Progenitor cell of endocrine pancreas (in vitro differentiated cells): ENCODE measurements at regions not wholly inside any gene's neighbourhood (a gene's known extent, or its start where the extent isn't known, plus 50 kb on each side); places are given as distances from the start of the nearest gene placed in this dataset.

Experiments used
- DNase-seq: peaks from one replicate; pipeline ENCODE4 v3.0.0; 2021; ENCODE audit warnings: low spot score; ENCODE audit not compliant: unreplicated experiment
- H3K27ac Mint-ChIP-seq: 2 replicates; pipeline ENCODE4 v1.8.0; 2021; ENCODE audit warnings: mild to moderate bottlenecking, moderate library complexity, mixed read lengths
- H3K27me3 Mint-ChIP-seq: 2 replicates; pipeline ENCODE4 v1.8.0; 2021; ENCODE audit warnings: mixed read lengths
- H3K36me3 Mint-ChIP-seq: 2 replicates; pipeline ENCODE4 v1.8.0; 2022; ENCODE audit warnings: mixed read lengths; ENCODE audit not compliant: insufficient read depth
- H3K4me1 Mint-ChIP-seq: 2 replicates; pipeline ENCODE4 v1.8.0; 2021; ENCODE audit warnings: low read depth, mixed read lengths
- H3K4me3 Mint-ChIP-seq: 2 replicates; pipeline ENCODE4 v1.8.0; 2021; ENCODE audit warnings: low read depth, mild to moderate bottlenecking, moderate library complexity, mixed read lengths
- H3K9me3 Mint-ChIP-seq: 2 replicates; pipeline ENCODE4 v1.8.0; 2021; ENCODE audit warnings: low read depth, mixed read lengths
- TF ChIP-seq, protein P1 (sequence below): fragments of 200-600 bp; sonication (generic); IDR thresholded peaks from one replicate; pipeline ENCODE4 v1.5.0; 2021; ENCODE audit warnings: antibody characterized with exemption, mild to moderate bottlenecking; ENCODE audit not compliant: unreplicated experiment

DNA sequence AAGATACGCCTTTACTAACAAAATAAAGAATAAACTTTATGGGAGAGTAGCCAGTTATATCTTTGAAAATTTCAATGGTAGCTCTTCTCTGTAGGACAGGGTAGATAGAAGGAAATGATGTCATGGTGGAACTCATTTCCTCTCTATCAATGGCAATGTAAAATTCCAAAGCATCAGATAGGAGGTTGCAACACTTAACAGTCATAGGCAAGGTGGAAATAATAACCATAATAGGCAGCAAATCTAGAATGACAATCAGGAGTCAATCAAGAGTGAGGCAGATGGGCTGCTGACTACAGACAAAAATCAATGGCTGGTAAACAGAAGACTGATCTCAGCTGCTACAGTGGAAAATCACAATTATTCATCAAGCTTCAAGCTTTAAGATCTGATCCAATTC, 53.9 kb upstream of the TET2 start:
- TF ChIP-seq, protein P1, sequence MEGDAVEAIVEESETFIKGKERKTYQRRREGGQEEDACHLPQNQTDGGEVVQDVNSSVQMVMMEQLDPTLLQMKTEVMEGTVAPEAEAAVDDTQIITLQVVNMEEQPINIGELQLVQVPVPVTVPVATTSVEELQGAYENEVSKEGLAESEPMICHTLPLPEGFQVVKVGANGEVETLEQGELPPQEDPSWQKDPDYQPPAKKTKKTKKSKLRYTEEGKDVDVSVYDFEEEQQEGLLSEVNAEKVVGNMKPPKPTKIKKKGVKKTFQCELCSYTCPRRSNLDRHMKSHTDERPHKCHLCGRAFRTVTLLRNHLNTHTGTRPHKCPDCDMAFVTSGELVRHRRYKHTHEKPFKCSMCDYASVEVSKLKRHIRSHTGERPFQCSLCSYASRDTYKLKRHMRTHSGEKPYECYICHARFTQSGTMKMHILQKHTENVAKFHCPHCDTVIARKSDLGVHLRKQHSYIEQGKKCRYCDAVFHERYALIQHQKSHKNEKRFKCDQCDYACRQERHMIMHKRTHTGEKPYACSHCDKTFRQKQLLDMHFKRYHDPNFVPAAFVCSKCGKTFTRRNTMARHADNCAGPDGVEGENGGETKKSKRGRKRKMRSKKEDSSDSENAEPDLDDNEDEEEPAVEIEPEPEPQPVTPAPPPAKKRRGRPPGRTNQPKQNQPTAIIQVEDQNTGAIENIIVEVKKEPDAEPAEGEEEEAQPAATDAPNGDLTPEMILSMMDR: no peak
- Mint-ChIP-seq H3K9me3 (peaks cover 4% of the 10 kb centered on the region), H3K4me3 (no peak overlapping the region), H3K27ac (no peak overlapping the region), H3K27me3 (no peaks in the 10 kb centered on the region), H3K4me1 (no peaks in the 10 kb centered on the region), H3K36me3 (no peaks in the 10 kb centered on the region)
- DNase-seq: no peak

DNA sequence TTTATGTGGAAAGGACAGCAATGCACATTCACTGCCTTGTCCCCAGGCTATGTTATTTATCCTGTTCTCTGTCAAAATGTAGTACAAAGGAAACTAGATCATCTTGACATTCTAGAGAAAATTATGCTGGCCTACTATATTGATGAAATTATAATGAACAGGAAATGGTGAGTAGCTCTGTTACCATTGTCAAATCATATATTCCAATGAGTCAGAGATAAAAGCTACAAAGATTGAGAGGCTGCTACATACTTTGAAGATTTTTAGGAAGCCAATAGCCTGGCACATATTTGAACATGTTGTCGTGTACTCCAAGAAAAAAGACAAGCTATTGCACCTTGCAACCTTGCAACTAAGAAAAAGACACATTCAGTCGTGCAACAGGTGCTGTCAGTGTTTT, 52.7 kb upstream of the TET2 start:
- H3K4me1 Mint-ChIP-seq: no peaks in the 10 kb centered on the region
- no peak overlapping the region for H3K27ac Mint-ChIP-seq
- H3K9me3 Mint-ChIP-seq: peaks cover 10% of the 10 kb centered on the region
- TF ChIP-seq, protein P1: no peak
- H3K36me3 Mint-ChIP-seq: no peaks in the 10 kb centered on the region
- H3K27me3 Mint-ChIP-seq: no peaks in the 10 kb centered on the region
- H3K4me3 Mint-ChIP-seq: no peak overlapping the region
- DNase-seq: no peak
